GM19463 (cell line): ENCODE measurements at regions not wholly inside any gene's neighbourhood (a gene's known extent, or its start where the extent isn't known, plus 50 kb on each side); places are given as distances from the start of the nearest gene placed in this dataset.

Experiments used
- ATAC-seq: cut with Tn5 transposase; IDR thresholded peaks from one replicate; pipeline ENCODE4 v1.9.1; 2021; ENCODE audit warnings: mild to moderate bottlenecking, moderate library complexity; ENCODE audit not compliant: unreplicated experiment

- ATAC-seq: peak; percentile 86
Observed at GRCh38 chr2:183214680-183215079, 90.4 kb downstream of the NUP35 start.

DNA sequence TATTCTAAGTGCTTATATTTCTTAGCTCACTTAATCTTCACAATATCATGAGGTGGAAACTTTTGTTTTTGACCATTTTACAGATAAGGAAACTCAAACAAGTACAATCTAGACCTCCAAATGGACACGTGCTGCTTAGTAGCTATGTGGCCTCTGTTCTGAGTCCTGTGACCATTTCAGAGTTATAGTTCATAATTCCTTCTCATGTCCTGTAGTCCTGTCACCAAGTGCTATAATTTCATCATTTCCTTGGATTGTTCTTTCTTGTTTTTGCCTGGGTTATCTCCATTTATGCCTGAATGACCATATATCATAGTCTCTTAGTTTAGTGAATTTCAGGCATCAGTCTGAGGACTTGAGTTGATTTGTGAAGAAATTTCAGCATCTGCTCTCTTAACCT lies 91.7 kb downstream of the NUP35 start:
- ATAC-seq: no peak

DNA sequence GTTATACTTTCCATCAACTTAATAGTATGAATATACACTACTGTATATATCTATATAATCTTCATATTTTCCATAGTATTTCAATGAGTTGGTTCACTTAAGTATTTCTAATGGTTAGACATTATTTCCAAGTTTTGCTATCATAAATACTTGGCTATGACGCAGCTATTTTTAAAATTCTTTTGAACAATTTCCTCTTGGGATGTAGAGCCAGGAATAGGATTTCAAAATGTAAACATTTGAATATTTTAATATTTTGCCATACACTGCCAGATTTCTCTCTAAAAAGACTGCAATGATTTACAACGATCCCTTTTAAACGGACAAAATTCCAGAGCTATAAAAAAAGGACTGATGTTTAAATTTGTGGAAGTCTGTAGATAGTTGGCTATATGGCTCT lies 95.6 kb downstream of the NUP35 start:
- ATAC-seq: no peak

DNA sequence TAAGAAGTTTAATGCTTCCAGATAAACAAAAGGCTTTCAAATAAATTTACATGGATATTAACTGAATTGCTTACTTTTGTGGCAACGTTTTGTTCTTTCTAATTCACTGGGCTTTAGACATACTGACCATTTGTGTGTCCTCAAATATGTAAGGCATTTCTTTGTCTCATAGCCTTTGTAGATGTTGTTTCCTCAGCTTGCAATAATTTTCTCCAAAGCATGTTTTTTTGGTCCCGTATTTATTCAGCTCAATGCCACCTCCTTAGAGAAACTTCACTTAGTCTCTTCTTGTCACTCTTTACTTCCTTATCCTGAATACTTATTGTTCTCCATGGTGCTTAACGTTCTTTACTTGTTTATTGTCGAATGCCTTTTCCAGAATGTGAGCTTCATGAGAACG lies 98.5 kb downstream of the NUP35 start:
- no peak for ATAC-seq

DNA sequence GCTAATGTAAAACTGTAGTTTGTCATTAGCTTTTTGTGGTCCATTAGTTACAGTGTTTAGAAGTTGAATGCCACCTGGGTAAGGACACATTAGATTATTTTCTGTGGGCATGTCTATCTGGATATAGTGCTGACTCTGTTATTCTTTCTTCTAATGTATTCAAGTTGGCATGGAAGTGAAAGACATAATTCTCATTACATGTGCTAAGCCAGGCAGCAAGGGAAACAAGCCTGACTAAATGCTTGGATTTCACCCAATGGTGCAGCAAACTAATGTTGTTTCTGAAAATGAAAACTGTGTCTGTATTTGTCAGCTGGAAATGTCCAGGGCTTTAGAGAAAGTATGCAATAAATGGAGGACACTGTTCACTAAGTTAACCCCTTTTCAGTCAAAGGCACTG lies 100.7 kb downstream of the NUP35 start:
- no peak for ATAC-seq

DNA sequence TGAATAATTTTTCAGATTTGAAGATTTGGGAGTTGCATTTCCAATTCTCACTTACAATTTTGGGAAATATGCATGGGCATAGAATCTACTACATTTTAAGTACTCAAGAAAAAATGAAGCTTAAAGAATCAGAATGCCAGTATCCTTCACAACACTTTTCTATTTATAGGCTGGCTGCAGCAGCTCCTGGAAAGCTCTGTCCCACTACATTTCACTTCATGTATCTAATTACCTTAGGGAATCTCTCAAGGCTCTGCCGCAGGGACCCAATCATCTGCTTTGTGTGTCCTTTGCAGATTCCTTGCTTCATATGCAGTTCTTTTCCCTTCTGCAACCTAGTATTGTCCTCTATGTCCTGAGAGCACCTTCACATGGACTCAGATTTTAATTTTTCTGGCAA lies 102.9 kb downstream of the NUP35 start:
- ATAC-seq: no peak

DNA sequence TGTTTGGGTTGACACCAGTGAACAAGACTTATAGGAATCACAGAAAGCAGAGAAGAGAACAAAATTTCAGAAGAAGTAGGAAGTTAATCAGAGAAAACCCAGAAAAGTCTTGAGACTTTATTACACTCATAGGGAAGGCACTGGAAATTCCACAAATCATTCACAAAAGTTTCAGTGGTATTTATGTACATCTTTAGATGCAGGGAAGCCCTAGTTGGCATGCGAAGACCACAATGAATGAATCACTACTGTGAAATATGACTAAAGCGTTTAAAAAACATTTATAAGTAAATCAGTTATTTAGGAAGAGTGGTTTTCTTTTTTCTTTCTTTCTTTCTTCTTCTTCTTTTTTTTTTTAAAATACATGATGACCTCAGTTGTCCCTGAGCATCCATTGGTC lies 105.1 kb downstream of the NUP35 start:
- peak; percentile 76 for ATAC-seq

DNA sequence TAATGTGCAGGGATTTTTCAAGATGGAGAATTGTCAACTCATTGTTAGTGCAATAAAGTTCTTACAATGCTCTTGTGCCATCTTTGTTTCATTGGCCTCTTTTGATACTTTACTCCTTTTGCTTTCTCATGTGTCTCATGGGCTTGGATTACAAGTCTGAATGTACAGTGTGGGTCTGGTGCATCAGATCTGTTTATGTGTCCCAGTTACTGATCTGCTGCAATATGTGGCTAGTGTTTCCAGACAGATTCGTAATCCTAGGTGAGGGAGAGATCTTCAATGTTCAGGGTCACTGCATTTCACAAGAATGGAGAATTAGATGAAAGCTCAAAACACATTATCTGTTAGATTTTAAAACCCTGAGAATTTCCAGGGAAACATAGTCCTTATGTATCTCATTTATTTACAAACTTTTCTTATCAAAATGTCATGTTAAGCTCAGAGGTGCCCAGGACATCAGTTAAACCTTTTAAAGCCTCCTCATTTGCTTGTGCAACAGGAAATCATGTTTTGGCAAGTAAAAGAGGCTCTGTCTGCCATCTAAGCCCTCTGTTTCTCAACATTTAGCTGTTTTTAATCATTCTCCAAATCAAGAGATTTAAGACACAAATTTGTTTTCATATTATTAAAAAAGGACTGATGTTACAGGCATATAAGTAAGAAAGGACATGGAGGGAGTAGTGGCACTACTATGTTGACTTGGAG lies 108.1 kb downstream of the NUP35 start:
- no peak for ATAC-seq

DNA sequence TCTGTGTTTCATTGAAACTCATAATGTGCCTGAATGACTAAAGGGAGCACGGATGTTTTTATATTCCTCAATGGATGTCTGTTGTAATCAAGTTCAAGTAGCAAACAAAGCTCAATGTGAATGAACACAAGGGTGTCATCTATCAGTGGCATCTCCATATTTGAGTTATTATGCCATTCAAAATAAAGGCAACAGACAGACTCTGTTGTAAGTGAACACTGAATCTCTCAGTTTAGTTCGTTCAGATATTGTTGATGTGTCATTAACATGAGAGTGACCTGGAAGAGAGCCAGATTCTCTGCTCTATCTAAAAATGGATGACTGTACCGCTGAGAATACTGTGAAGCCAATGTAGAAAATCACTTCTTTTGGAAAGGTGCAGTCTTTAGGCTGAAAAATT lies 118.7 kb downstream of the NUP35 start:
- ATAC-seq: no peak

GRCh38 chr2:183243758-183244157 lies 119.5 kb downstream of the NUP35 start:
- no peak for ATAC-seq

GRCh38 chr2:183244300-183244844 lies 120.1 kb downstream of the NUP35 start:
- ATAC-seq: no peak

GRCh38 chr2:183248866-183249567 lies 124.8 kb downstream of the NUP35 start:
- peak; percentile 61 for ATAC-seq

DNA sequence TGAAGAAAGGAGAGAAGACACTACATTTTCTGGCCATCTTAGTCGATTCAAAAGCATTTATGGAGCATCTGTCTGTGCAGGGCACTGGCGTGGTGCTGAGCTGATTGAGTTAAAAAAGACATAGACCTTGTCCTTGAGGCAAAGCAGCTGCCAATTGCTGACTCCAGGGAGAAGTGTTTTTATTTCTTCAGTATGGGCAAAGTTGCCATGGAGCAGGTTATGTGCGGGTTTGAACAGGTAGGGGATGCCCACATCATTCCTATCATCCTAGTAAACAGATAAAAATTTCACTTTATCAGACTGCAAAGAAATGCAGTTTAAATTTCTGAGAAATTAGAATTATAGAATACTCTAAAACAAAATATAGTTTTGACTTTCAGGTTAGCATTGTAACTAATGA lies 125.8 kb downstream of the NUP35 start:
- ATAC-seq: no peak

GRCh38 chr2:183250472-183250871 lies 126.2 kb downstream of the NUP35 start:
- no peak for ATAC-seq

DNA sequence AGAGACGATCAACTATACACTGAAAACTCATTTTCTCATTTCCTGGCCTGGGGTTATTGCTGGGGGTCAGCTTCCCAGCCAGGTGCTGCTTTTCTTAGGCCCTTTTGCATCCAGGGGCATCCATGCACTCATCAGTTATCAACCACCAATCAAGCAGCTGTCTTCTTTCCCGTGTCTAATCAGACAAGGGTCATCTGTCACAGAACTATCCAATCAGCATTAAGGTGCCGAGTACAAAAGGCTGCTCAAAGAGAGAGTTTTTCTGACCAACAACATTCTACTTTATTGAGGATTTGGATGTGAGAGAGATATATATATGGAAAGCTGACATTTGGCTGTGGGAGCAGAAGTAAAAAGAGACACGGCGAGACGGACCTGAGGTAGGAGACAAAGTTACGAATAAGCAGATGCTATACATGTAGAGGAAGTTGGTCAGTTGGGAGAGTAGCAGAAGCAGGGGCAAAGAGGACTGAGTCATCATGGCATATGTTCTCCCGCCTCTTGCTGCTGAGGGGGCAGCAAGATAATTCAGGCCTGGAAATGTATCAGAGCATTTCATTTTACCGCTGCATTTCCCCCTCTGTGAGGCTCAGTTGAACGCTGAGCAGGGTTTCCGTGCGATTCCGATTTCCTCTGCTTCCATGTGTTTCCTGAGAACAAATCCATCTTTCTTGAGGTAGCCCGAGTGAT lies 129.3 kb downstream of the NUP35 start:
- no peak for ATAC-seq

DNA sequence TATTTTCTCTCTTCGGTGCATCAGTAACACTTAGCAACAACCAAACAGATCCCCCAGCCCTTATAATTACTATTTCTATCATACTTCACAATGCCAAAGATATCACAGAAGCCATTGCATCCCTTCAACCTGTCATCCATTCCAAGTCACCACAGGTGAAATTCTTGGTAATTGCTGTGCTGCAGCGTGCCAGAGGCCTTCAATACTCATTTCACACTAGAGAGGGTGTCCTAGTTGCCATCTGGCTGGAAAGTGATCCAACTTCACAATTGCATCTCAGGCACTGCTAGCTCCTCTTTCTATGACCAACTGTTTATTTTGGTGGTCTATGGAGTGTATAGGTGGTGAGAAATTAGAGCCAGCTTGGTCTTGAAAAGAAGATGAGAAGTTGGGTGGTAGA lies 131.2 kb downstream of the NUP35 start:
- ATAC-seq: no peak

- peak; percentile 59 for ATAC-seq
Observed at GRCh38 chr2:183259921-183260320, 135.7 kb downstream of the NUP35 start.

DNA sequence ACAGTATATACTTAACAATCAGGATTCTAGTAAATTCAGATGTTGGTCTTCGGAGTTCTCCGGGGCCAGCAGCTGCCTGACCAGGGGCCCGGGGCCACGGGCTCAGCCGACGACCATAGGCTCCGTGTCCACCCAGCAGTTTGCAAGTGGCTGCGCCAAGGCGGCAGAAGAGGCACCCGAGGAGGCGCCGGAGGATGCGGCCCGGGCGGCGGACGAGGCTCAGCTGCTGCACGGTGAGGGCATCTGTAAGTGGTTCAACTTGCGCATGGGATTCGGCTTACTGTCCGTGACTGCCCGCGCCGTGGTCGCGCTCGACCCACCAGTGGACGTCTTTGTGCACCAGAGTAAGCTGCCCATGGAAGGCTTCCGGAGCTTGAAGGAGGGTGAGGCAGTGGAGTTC lies 136.3 kb downstream of the NUP35 start:
- ATAC-seq: no peak

GRCh38 chr2:183264890-183265535 lies 140.8 kb downstream of the NUP35 start:
- no peak for ATAC-seq

- peak; percentile 91 for ATAC-seq
Observed at GRCh38 chr2:183267148-183267827, 143.0 kb downstream of the NUP35 start.

DNA sequence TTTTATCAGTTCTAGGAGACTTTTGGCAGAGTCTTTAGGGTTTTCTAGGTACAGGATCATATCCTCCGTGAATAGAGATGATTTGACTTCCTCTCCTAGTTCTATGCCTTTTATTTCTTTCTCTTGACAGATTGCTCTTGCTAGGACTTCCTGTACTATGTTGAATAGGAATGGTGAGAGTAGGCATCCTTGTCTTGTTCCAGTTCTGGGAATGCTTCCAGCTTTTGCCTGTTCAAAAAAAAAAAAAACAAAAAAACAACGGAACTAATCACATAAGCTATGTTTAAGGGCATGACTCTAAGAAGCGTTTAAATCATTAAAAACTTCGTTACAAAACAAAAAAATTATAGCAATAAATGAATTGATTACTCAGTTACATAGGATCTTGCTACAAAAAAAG lies 145.7 kb downstream of the NUP35 start:
- no peak for ATAC-seq
